Right atrium auricular region (tissue), 2 donors: ENCODE measurements at regions not wholly inside any gene's neighbourhood (a gene's known extent, or its start where the extent isn't known, plus 50 kb on each side); places are given as distances from the start of the nearest gene placed in this dataset.

Experiments
- DNase-seq: peaks from one replicate; pipeline ENCODE4 v3.0.0-alpha.2; 2019; ENCODE audit warnings: low spot score
- H3K27ac ChIP-seq, 2 donors: fragments of 200-600 bp; sonication (generic); 1 replicate in 1 of 2; 2 replicates in 1 of 2; pipeline ENCODE4 v1.5.1; 2016 to 2019
- H3K27me3 ChIP-seq, 2 donors: fragments of 200-600 bp; sonication (generic); one replicate each; pipeline versions ENCODE4 v1.5.1 to v1.6.0; 2017 to 2019
- H3K36me3 ChIP-seq: fragments of 200-600 bp; sonication (generic); one replicate; pipeline ENCODE4 v1.5.1; 2016
- H3K4me1 ChIP-seq, 2 donors: fragments of 200-600 bp; sonication (generic); one replicate each; pipeline versions ENCODE4 v1.5.1 to v1.6.0; 2017 to 2019
- H3K4me3 ChIP-seq, 2 donors: fragments of 200-600 bp; sonication (generic); 1 replicate in 1 of 2; 2 replicates in 1 of 2; pipeline ENCODE4 v1.5.1; 2017 to 2019; ENCODE audit warnings: mild to moderate bottlenecking in 1 of 2, moderate library complexity in 1 of 2
- H3K9me3 ChIP-seq, 2 donors: fragments of 200-600 bp; sonication (generic); one replicate each; pipeline ENCODE4 v1.5.1; 2019
- CTCF ChIP-seq, 2 donors: fragments of 200-600 bp; sonication (generic); IDR thresholded peaks; one replicate each; pipeline ENCODE4 v1.5.1; 2019; ENCODE audit warnings: antibody characterized with exemption in 2 of 2

- no peaks in the 10 kb centered on the region for H3K36me3 ChIP-seq
- H3K27me3 ChIP-seq: no peaks in the 10 kb centered on the region
- no peak overlapping the region for H3K27ac ChIP-seq
- peaks cover 0 to 7% of the 10 kb centered on the region in 2 donors for H3K9me3 ChIP-seq
- TF ChIP-seq CTCF (IDR thresholded peaks at IDR 0.05): no peak
- no peak overlapping the region for H3K4me3 ChIP-seq
- no peak for DNase-seq
- no peaks in the 10 kb centered on the region for H3K4me1 ChIP-seq
These were observed 1448.0 kb downstream of the AACS start for GRCh38 chr12:126512916-126513913.

GRCh38 chr12:126518596-126519200, 1453.5 kb downstream of the AACS start:
- Histone ChIP-seq H3K9me3 (peaks cover 0 to 7% of the 10 kb centered on the region in 2 donors), H3K4me1 (no peaks in the 10 kb centered on the region), H3K27ac (no peak overlapping the region), H3K36me3 (no peaks in the 10 kb centered on the region), H3K27me3 (no peaks in the 10 kb centered on the region), H3K4me3 (no peak overlapping the region)
- TF ChIP-seq CTCF (IDR thresholded peaks at IDR 0.05): no peak
- no peak for DNase-seq

GRCh38 chr12:126519833-126520232, 1454.6 kb downstream of the AACS start:
- no peak for TF ChIP-seq CTCF (IDR thresholded peaks at IDR 0.05)
- no peak overlapping the region for H3K27ac ChIP-seq
- DNase-seq: no peak

GRCh38 chr12:126523891-126524290, 1458.7 kb downstream of the AACS start:
- Histone ChIP-seq H3K4me3 (no peak overlapping the region), H3K4me1 (no peaks in the 10 kb centered on the region), H3K27me3 (no peaks in the 10 kb centered on the region), H3K9me3 (no peaks in the 10 kb centered on the region), H3K36me3 (no peaks in the 10 kb centered on the region), H3K27ac (no peak overlapping the region)
- no peak for TF ChIP-seq CTCF (IDR thresholded peaks at IDR 0.05)
- DNase-seq: no peak

More at GRCh38 chr12:126519833-126520232, 1454.6 kb downstream of the AACS start:
- H3K27me3 ChIP-seq: no peaks in the 10 kb centered on the region
- no peaks in the 10 kb centered on the region for H3K4me1 ChIP-seq
- no peak overlapping the region for H3K4me3 ChIP-seq
- no peaks in the 10 kb centered on the region for H3K36me3 ChIP-seq
- peaks cover 0 to 7% of the 10 kb centered on the region in 2 donors for H3K9me3 ChIP-seq

- Histone ChIP-seq H3K9me3 (no peaks in the 10 kb centered on the region), H3K4me3 (no peak overlapping the region), H3K4me1 (no peaks in the 10 kb centered on the region), H3K36me3 (no peaks in the 10 kb centered on the region), H3K27ac (no peak overlapping the region), H3K27me3 (no peaks in the 10 kb centered on the region)
- TF ChIP-seq CTCF (IDR thresholded peaks at IDR 0.05): no peak
- DNase-seq: no peak
These were observed 1469.3 kb downstream of the AACS start for GRCh38 chr12:126534495-126534894.
